CD14-positive monocyte (primary cell): ENCODE measurements at regions not wholly inside any gene's neighbourhood (a gene's known extent, or its start where the extent isn't known, plus 50 kb on each side); places are given as distances from the start of the nearest gene placed in this dataset.

Source experiments
- DNase-seq, 3 donors: peaks; one replicate each; pipeline ENCODE4 v3.0.0-alpha.2; 2011 to 2022
- H2AFZ ChIP-seq: 2 replicates; pipeline ENCODE4 v1.6.0; 2012; ENCODE audit warnings: mild to moderate bottlenecking, low read depth, low read length, inconsistent platforms; ENCODE audit not compliant: insufficient read depth, poor library complexity, severe bottlenecking
- H3K27ac ChIP-seq, 2 donors: 1 replicate in 1 of 2; 2 replicates in 1 of 2; pipeline ENCODE4 v1.5.1; 2012 to 2013; ENCODE audit warnings: low read length in 2 of 2, control low read depth in 1 of 2, inconsistent platforms in 1 of 2, low read depth in 1 of 2, mild to moderate bottlenecking in 1 of 2
- H3K27me3 ChIP-seq, 2 donors: one replicate each; pipeline versions ENCODE4 v1.6.0 to v1.6.1; 2011 to 2013; ENCODE audit warnings: low read length in 2 of 2; ENCODE audit not compliant: control insufficient read depth in 2 of 2, insufficient read depth in 2 of 2
- H3K36me3 ChIP-seq, 2 donors: replicated peaks in 1 of 2; 1 replicate in 1 of 2; 2 replicates in 1 of 2; pipeline versions ENCODE4 v1.5.1 to v1.6.1; 2012 to 2013; ENCODE audit warnings: low read length in 2 of 2, control low read depth in 1 of 2, inconsistent platforms in 1 of 2, mild to moderate bottlenecking in 1 of 2; ENCODE audit not compliant: insufficient read depth in 2 of 2, control insufficient read depth in 1 of 2
- H3K4me1 ChIP-seq, 2 donors: 1 replicate in 1 of 2; 2 replicates in 1 of 2; pipeline versions ENCODE4 v1.5.1 to v1.6.1; 2012 to 2013; ENCODE audit warnings: low read length in 2 of 2, control low read depth in 1 of 2, inconsistent platforms in 1 of 2, mild to moderate bottlenecking in 1 of 2, moderate library complexity in 1 of 2; ENCODE audit not compliant: insufficient read depth in 2 of 2, control insufficient read depth in 1 of 2
- H3K4me2 ChIP-seq: replicated peaks from 2 replicates; pipeline ENCODE3; 2012; ENCODE audit warnings: low read length, moderate library complexity, mild to moderate bottlenecking; ENCODE audit not compliant: poor library complexity, severe bottlenecking; ENCODE audit errors: extremely low read depth
- H3K4me3 ChIP-seq, 3 experiments: fragments of 200-600 bp in 1 of 3; sonication (generic) in 1 of 3; replicated peaks in 1 of 3; 1 replicate in 2 of 3; 2 replicates in 1 of 3; pipeline ENCODE4 v1.5.1; 2011 to 2013; ENCODE audit warnings: low read length in 3 of 3, mild to moderate bottlenecking in 3 of 3, control low read depth in 2 of 3, low read depth in 2 of 3, inconsistent platforms in 1 of 3, moderate library complexity in 1 of 3
- H3K79me2 ChIP-seq: 2 replicates; pipeline ENCODE4 v1.6.0; 2012; ENCODE audit warnings: mild to moderate bottlenecking, control low read depth, inconsistent platforms, low read length, moderate library complexity; ENCODE audit not compliant: insufficient read depth
- H3K9ac ChIP-seq: 2 replicates; pipeline ENCODE4 v1.6.0; 2017; ENCODE audit warnings: low read length, mild to moderate bottlenecking; ENCODE audit not compliant: insufficient read depth, poor library complexity, severe bottlenecking
- H3K9me3 ChIP-seq, 2 donors: replicated peaks in 1 of 2; 1 replicate in 1 of 2; 2 replicates in 1 of 2; pipeline versions ENCODE4 v1.5.1 to v1.6.1; 2012 to 2013; ENCODE audit warnings: low read length in 2 of 2, control low read depth in 1 of 2; ENCODE audit not compliant: control insufficient read depth in 1 of 2, insufficient read depth in 1 of 2
- H4K20me1 ChIP-seq: 2 replicates; pipeline ENCODE4 v1.6.0; 2012; ENCODE audit warnings: mild to moderate bottlenecking, low read length, control low read depth, moderate library complexity; ENCODE audit not compliant: insufficient read depth
- H3K27ac Mint-ChIP-seq, 7 donors: one replicate each; pipeline ENCODE4 v1.8.0; 2020; ENCODE audit warnings: mild to moderate bottlenecking in 7 of 7, mixed read lengths in 7 of 7, moderate library complexity in 6 of 7, inconsistent platforms in 2 of 7
- H3K27me3 Mint-ChIP-seq, 3 donors: one replicate each; pipeline ENCODE4 v1.8.0; 2021 to 2022; ENCODE audit warnings: low read depth in 3 of 3, mild to moderate bottlenecking in 3 of 3, mixed read lengths in 3 of 3, moderate library complexity in 3 of 3, inconsistent platforms in 1 of 3
- H3K36me3 Mint-ChIP-seq, 2 donors: one replicate each; pipeline ENCODE4 v1.8.0; 2020; ENCODE audit warnings: mixed read lengths in 2 of 2, inconsistent platforms in 1 of 2, mild to moderate bottlenecking in 1 of 2
- H3K4me1 Mint-ChIP-seq: one replicate; pipeline ENCODE4 v1.8.0; 2020; ENCODE audit warnings: mild to moderate bottlenecking, mixed read lengths
- H3K4me3 Mint-ChIP-seq, 2 donors: one replicate each; pipeline ENCODE4 v1.8.0; 2020; ENCODE audit warnings: mild to moderate bottlenecking in 2 of 2, mixed read lengths in 2 of 2, moderate library complexity in 1 of 2
- H3K9me3 Mint-ChIP-seq, 7 donors: one replicate each; pipeline ENCODE4 v1.8.0; 2020 to 2022; ENCODE audit warnings: mixed read lengths in 7 of 7, mild to moderate bottlenecking in 6 of 7, moderate library complexity in 6 of 7, inconsistent platforms in 2 of 7
- WGBS: methylation state at CpG from one replicate; pipeline ENCODE4 v1.1.5; 2013; ENCODE audit warnings: missing lambda C conversion rate; ENCODE audit not compliant: insufficient coverage; 5-methylcytosine and 5-hydroxymethylcytosine counted together
- intact Hi-C, 2 donors: fragments of 100-400 bp; cut with micrococcal nuclease; formaldehyde crosslinking; loops; one replicate each; pipeline versions ENCODE4 v1.15.0 to v1.15.1; 2023
- TF ChIP-seq, protein P1 (sequence below): fragments of 200-600 bp; IDR thresholded peaks from one replicate; pipeline ENCODE4 v1.8.0; 2022; ENCODE audit warnings: antibody characterized with exemption, mild to moderate bottlenecking

DNA sequence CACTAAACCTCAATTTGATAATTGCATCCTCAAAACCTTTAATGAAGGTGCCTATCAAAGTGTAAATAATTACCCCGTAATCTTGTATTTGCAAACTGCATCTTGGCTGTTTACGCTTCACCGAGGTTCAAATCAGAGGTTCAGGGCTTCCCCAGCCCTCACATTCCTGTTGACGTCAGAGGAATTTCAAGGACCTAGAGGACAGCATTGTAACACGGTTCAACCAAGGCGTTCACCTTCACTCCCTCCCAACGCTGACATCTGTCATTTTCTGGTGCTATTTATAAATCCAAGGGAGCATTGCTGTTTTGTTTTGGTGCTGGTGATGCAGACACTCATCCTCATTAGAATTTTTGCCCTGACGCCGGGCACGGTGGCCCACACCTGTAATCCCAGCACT, 691.6 kb upstream of the RBFOX1 start:
- Histone ChIP-seq H3K4me2 (no peak overlapping the region), H3K36me3 (no peaks in the 10 kb centered on the region), H3K9me3 (no peaks in the 10 kb centered on the region), H4K20me1 (no peaks in the 10 kb centered on the region), H3K27ac (no peak overlapping the region), H3K4me1 (no peaks in the 10 kb centered on the region), H2AFZ (no peak overlapping the region), H3K9ac (no peak overlapping the region), H3K4me3 (no peak overlapping the region), H3K27me3 (peaks cover 6 to 7% of the 10 kb centered on the region in 2 donors), H3K79me2 (no peaks in the 10 kb centered on the region)
- 88% methylated on average over 6 of the region's 10 CpGs for WGBS
- Mint-ChIP-seq H3K27ac (no peak overlapping the region), H3K9me3 (peaks cover 0 to 2% (median 0%) of the 10 kb centered on the region in 7 donors), H3K27me3 (peaks cover 9 to 11% (median 10%) of the 10 kb centered on the region in 3 donors), H3K4me1 (no peaks in the 10 kb centered on the region), H3K4me3 (no peak overlapping the region), H3K36me3 (no peaks in the 10 kb centered on the region)
- intact Hi-C loops, result no loop called here
- TF ChIP-seq, protein P1, sequence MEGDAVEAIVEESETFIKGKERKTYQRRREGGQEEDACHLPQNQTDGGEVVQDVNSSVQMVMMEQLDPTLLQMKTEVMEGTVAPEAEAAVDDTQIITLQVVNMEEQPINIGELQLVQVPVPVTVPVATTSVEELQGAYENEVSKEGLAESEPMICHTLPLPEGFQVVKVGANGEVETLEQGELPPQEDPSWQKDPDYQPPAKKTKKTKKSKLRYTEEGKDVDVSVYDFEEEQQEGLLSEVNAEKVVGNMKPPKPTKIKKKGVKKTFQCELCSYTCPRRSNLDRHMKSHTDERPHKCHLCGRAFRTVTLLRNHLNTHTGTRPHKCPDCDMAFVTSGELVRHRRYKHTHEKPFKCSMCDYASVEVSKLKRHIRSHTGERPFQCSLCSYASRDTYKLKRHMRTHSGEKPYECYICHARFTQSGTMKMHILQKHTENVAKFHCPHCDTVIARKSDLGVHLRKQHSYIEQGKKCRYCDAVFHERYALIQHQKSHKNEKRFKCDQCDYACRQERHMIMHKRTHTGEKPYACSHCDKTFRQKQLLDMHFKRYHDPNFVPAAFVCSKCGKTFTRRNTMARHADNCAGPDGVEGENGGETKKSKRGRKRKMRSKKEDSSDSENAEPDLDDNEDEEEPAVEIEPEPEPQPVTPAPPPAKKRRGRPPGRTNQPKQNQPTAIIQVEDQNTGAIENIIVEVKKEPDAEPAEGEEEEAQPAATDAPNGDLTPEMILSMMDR, result no peak
- DNase-seq, result no peak

GRCh38 chr16:6636457-6636856, 696.2 kb upstream of the RBFOX1 start:
- peaks cover 3 to 5% (median 4%) of the 10 kb centered on the region in 3 donors for H3K27me3 Mint-ChIP-seq

More at GRCh38 chr16:6636457-6636856, 696.2 kb upstream of the RBFOX1 start:
- Mint-ChIP-seq H3K27ac (no peak overlapping the region), H3K9me3 (peaks cover 0 to 2% (median 0%) of the 10 kb centered on the region in 7 donors), H3K36me3 (no peaks in the 10 kb centered on the region), H3K4me1 (no peaks in the 10 kb centered on the region), H3K4me3 (no peak overlapping the region)
- Histone ChIP-seq H3K4me3 (no peak overlapping the region), H3K27me3 (no peaks in the 10 kb centered on the region), H3K27ac (no peak overlapping the region), H3K4me2 (no peak overlapping the region), H2AFZ (no peak overlapping the region), H4K20me1 (no peaks in the 10 kb centered on the region), H3K36me3 (no peaks in the 10 kb centered on the region), H3K4me1 (no peaks in the 10 kb centered on the region), H3K9me3 (no peaks in the 10 kb centered on the region), H3K79me2 (no peaks in the 10 kb centered on the region), H3K9ac (no peak overlapping the region)
- intact Hi-C loops, result no loop called here
- no peak for DNase-seq
- WGBS, result no CpG with 5 or more reads among the region's 4 CpGs
- TF ChIP-seq, protein P1, result no peak
